ENCODE measurements at regions not wholly inside any gene's neighbourhood (a gene's known extent, or its start where the extent isn't known, plus 50 kb on each side); places are given as distances from the start of the nearest gene placed in this dataset.

GRCh38 chrX:8906299-8906938 lies 105.2 kb upstream of the FAM9A start:
- DNase-seq = no peak
- no peaks in the 10 kb centered on the region for H3K9me3 ChIP-seq
- H3K27me3 ChIP-seq = no peaks in the 10 kb centered on the region
- H3K36me3 ChIP-seq (ENCODE audit: low read depth, missing control alignments) = no peaks in the 10 kb centered on the region
- intact Hi-C loops (cut with DNase I; ENCODE audit: low total_unique reads) = no loop called here
- TF ChIP-seq POLR2A (IDR thresholded peaks at IDR 0.05) (no peak), CTCF (IDR thresholded peaks at IDR 0.05) (no peak)
- H3K27ac ChIP-seq = no peak overlapping the region
- H3K4me3 ChIP-seq = no peak overlapping the region
- 84 to 91% methylated on average over 7 to 9 of the region's 9 CpGs for WGBS, 2 donors
- H3K4me1 ChIP-seq = no peaks in the 10 kb centered on the region

DNA sequence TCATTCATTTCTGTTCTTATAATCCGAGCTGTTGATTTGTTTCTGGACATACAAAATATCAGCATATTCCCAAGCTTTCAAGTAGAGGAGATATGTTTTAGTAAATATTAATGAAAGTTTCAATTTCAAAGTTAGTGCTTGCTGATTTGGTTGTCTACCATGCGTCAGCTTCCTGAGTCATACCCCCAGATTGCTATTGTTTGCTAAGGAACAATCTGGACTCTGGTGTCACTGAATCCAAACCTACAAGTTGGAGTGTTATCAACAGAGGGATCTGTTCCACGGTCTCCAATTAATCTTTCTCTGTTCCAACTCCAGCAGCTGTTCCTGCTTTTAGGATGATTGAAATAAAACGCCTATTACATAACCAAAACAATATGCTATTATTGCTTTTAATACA lies 96.1 kb upstream of the FAM9A start:
- Histone ChIP-seq H3K27me3 (no peaks in the 10 kb centered on the region), H3K36me3 (ENCODE audit: low read depth, missing control alignments) (no peaks in the 10 kb centered on the region), H3K4me1 (no peaks in the 10 kb centered on the region), H3K27ac (no peak overlapping the region), H3K9me3 (no peaks in the 10 kb centered on the region), H3K4me3 (no peak overlapping the region)
- intact Hi-C loops (cut with DNase I; ENCODE audit: low total_unique reads) = no loop called here
- no peak for DNase-seq
- TF ChIP-seq POLR2A (IDR thresholded peaks at IDR 0.05) = no peak
- 73 to 74% methylated on average over 4 of the region's 4 CpGs for WGBS, 2 donors

GRCh38 chrX:8890794-8891193 lies 89.6 kb upstream of the FAM9A start:
- Histone ChIP-seq H3K27me3 (no peaks in the 10 kb centered on the region), H3K27ac (no peak overlapping the region), H3K4me3 (no peak overlapping the region), H3K9me3 (no peaks in the 10 kb centered on the region), H3K36me3 (ENCODE audit: low read depth, missing control alignments) (no peaks in the 10 kb centered on the region), H3K4me1 (no peaks in the 10 kb centered on the region)
- TF ChIP-seq CTCF (IDR thresholded peaks at IDR 0.05) = no peak
- no peak for TF ChIP-seq POLR2A (IDR thresholded peaks at IDR 0.05)
- DNase-seq = no peak
- intact Hi-C loops (cut with DNase I; ENCODE audit: low total_unique reads) = no loop called here
- 91% methylated on average over 1 of the region's 1 CpG; no CpG with 5 or more reads in 1 of the 2 donors for WGBS, 2 donors

GRCh38 chrX:8887004-8887403 lies 85.8 kb upstream of the FAM9A start:
- Histone ChIP-seq H3K9me3 (no peaks in the 10 kb centered on the region), H3K36me3 (ENCODE audit: low read depth, missing control alignments) (no peaks in the 10 kb centered on the region), H3K4me1 (no peaks in the 10 kb centered on the region), H3K27ac (no peak overlapping the region), H3K4me3 (no peak overlapping the region), H3K27me3 (no peaks in the 10 kb centered on the region)
- no peak for TF ChIP-seq POLR2A (IDR thresholded peaks at IDR 0.05)
- intact Hi-C loops (cut with DNase I; ENCODE audit: low total_unique reads) = no loop called here
- DNase-seq = no peak
- WGBS, 2 donors = 41 to 48% methylated on average over 3 of the region's 3 CpGs

DNA sequence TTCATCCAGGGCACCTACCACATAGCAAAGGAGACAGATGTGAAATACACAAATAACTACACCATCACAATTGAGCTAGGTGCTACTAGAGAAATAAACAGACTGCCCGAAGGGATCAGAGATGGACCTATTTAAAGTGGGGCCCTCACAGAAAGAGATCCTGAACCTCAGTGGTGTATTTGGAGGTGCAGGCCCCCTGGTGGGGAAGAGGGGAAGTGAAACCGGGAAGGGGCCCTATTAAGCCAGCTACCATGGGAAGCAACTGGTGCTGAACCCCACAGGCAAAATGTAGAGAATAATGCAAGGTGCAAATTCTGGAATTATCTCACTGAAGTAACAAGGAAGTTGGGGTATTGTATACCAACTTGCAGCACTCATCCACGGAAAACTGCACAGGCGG lies 78.6 kb upstream of the FAM9A start:
- intact Hi-C loops (cut with DNase I; ENCODE audit: low total_unique reads) = no loop called here
- DNase-seq = peak; percentile 14
- no peaks in the 10 kb centered on the region for H3K27me3 ChIP-seq

More for the DNA sequence above, 78.6 kb upstream of the FAM9A start:
- H3K36me3 ChIP-seq (ENCODE audit: low read depth, missing control alignments) = no peaks in the 10 kb centered on the region
- no peak overlapping the region for H3K27ac ChIP-seq
- no peak overlapping the region for H3K4me3 ChIP-seq
- H3K9me3 ChIP-seq = no peaks in the 10 kb centered on the region
- 50 to 63% methylated on average over 3 to 4 of the region's 4 CpGs for WGBS, 2 donors
- no peaks in the 10 kb centered on the region for H3K4me1 ChIP-seq
- TF ChIP-seq POLR2A (IDR thresholded peaks at IDR 0.05) (no peak), CTCF (IDR thresholded peaks at IDR 0.05) (peak in 1 of 3 experiments; percentile 15)

All from testis (tissue), 2 donors.